ENCODE measurements at regions not wholly inside any gene's neighbourhood (a gene's known extent, or its start where the extent isn't known, plus 50 kb on each side); places are given as distances from the start of the nearest gene placed in this dataset.

DNA sequence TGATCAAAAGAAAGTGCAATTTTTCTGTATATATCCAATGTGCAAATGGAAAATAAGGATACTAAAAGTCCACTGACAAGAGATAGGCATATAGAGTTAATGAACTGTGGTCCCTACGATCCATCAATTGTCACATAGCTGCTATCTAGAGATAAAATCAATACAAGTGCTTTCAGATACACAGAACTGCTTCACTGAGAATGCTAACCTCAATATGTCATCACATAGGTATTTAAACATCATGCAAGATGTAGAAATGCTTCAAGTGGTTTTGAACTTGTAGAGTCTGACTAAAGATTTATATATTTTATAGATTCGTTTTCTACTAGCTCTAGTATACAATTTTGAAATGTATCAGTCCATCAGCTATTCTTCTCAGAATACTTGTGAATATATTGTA lies 1604.7 kb downstream of the PLA2G4A start:
- Histone ChIP-seq H3K9ac (ENCODE audit: low read length) (no peak overlapping the region), H3K79me2 (ENCODE audit: control insufficient read depth, insufficient read depth, low read length) (no peaks in the 10 kb centered on the region), H3K4ac (ENCODE audit: low read depth, low read length) (no peak overlapping the region), H3K4me2 (ENCODE audit: low read length) (no peak overlapping the region), H3K4me3 (ENCODE audit: low read length) (no peak overlapping the region), H2AK5ac (ENCODE audit: low read length) (no peak overlapping the region), H2BK120ac (ENCODE audit: low read depth, low read length) (no peak overlapping the region), H3K36me3 (ENCODE audit: control insufficient read depth, insufficient read depth, low read length) (no peaks in the 10 kb centered on the region), H3K23ac (ENCODE audit: low read length) (no peak overlapping the region), H3K27ac (ENCODE audit: low read depth, low read length) (no peak overlapping the region), H2BK5ac (ENCODE audit: low read length) (no peak overlapping the region), H3K79me1 (ENCODE audit: low read length) (no peaks in the 10 kb centered on the region), H3K4me1 (ENCODE audit: control insufficient read depth, low read depth, low read length) (no peaks in the 10 kb centered on the region), H3K18ac (ENCODE audit: low read length) (no peak overlapping the region), H4K8ac (ENCODE audit: low read depth, low read length) (no peak overlapping the region), H4K5ac (ENCODE audit: low read length) (no peak overlapping the region), H3K27me3 (ENCODE audit: insufficient read depth, low read length, poor library complexity) (no peaks in the 10 kb centered on the region), H3K56ac (ENCODE audit: low read length) (no peak overlapping the region), H2BK15ac (replicated peaks; ENCODE audit: low read depth) (no peak overlapping the region)
- WGBS (ENCODE audit: extremely low coverage, insufficient coverage, low lambda C conversion rate) = no CpG with 5 or more reads among the region's 2 CpGs
- DNase-seq = peak; percentile 70

- Histone ChIP-seq H3K27ac (ENCODE audit: low read depth, low read length) (no peak overlapping the region), H3K27me3 (ENCODE audit: insufficient read depth, low read length, poor library complexity) (no peaks in the 10 kb centered on the region), H4K8ac (ENCODE audit: low read depth, low read length) (no peak overlapping the region), H3K9ac (ENCODE audit: low read length) (no peak overlapping the region), H3K4me2 (ENCODE audit: low read length) (no peak overlapping the region), H3K36me3 (ENCODE audit: control insufficient read depth, insufficient read depth, low read length) (no peaks in the 10 kb centered on the region), H2BK5ac (ENCODE audit: low read length) (no peak overlapping the region), H4K5ac (ENCODE audit: low read length) (no peak overlapping the region), H3K4me3 (ENCODE audit: low read length) (no peak overlapping the region), H3K79me1 (ENCODE audit: low read length) (no peaks in the 10 kb centered on the region), H3K56ac (ENCODE audit: low read length) (no peak overlapping the region), H3K79me2 (ENCODE audit: control insufficient read depth, insufficient read depth, low read length) (no peaks in the 10 kb centered on the region), H3K23ac (ENCODE audit: low read length) (no peak overlapping the region), H3K18ac (ENCODE audit: low read length) (no peak overlapping the region), H3K4ac (ENCODE audit: low read depth, low read length) (no peak overlapping the region), H2BK120ac (ENCODE audit: low read depth, low read length) (no peak overlapping the region), H3K4me1 (ENCODE audit: control insufficient read depth, low read depth, low read length) (no peaks in the 10 kb centered on the region), H2BK15ac (replicated peaks; ENCODE audit: low read depth) (no peak overlapping the region), H2AK5ac (ENCODE audit: low read length) (no peak overlapping the region)
- DNase-seq = no peak
- no CpG with 5 or more reads among the region's 3 CpGs for WGBS (ENCODE audit: extremely low coverage, insufficient coverage, low lambda C conversion rate)
These were observed 1615.8 kb downstream of the PLA2G4A start for GRCh38 chr1:188444526-188444925.

DNA sequence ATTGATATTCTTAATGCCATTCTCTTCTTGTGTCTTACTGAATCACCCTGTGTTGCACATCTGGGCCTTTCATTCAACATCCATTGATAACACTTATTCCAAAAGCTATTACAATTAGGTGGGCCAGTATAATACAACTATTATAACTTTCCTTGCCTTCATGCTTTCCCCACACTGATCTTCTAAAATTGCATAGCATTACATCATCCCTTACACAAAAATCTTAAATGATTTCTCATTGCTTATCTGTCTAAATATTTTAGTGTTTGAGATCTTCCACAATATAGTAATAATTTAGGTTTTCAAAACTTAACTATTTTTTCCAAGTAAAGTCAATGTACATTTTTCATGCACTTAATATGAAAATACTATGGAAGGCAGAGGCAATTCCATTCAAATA lies 1634.1 kb downstream of the PLA2G4A start:
- Histone ChIP-seq H3K4ac (ENCODE audit: low read depth, low read length) (no peak overlapping the region), H3K36me3 (ENCODE audit: control insufficient read depth, insufficient read depth, low read length) (no peaks in the 10 kb centered on the region), H3K23ac (ENCODE audit: low read length) (no peak overlapping the region), H4K8ac (ENCODE audit: low read depth, low read length) (no peak overlapping the region), H3K27me3 (ENCODE audit: insufficient read depth, low read length, poor library complexity) (no peaks in the 10 kb centered on the region), H3K4me1 (ENCODE audit: control insufficient read depth, low read depth, low read length) (no peaks in the 10 kb centered on the region), H3K56ac (ENCODE audit: low read length) (no peak overlapping the region), H2BK120ac (ENCODE audit: low read depth, low read length) (no peak overlapping the region), H2BK5ac (ENCODE audit: low read length) (no peak overlapping the region), H3K79me2 (ENCODE audit: control insufficient read depth, insufficient read depth, low read length) (no peaks in the 10 kb centered on the region), H3K4me3 (ENCODE audit: low read length) (no peak overlapping the region), H2AK5ac (ENCODE audit: low read length) (no peak overlapping the region), H3K27ac (ENCODE audit: low read depth, low read length) (no peak overlapping the region), H3K18ac (ENCODE audit: low read length) (no peak overlapping the region), H3K9ac (ENCODE audit: low read length) (no peak overlapping the region), H3K4me2 (ENCODE audit: low read length) (no peak overlapping the region), H4K5ac (ENCODE audit: low read length) (no peak overlapping the region), H3K79me1 (ENCODE audit: low read length) (no peaks in the 10 kb centered on the region), H2BK15ac (replicated peaks; ENCODE audit: low read depth) (no peak overlapping the region)
- no peak for DNase-seq

- H3K27me3 ChIP-seq (ENCODE audit: insufficient read depth, low read length, poor library complexity) = no peaks in the 10 kb centered on the region
These were observed 1635.2 kb downstream of the PLA2G4A start for GRCh38 chr1:188463919-188464318.

DNA sequence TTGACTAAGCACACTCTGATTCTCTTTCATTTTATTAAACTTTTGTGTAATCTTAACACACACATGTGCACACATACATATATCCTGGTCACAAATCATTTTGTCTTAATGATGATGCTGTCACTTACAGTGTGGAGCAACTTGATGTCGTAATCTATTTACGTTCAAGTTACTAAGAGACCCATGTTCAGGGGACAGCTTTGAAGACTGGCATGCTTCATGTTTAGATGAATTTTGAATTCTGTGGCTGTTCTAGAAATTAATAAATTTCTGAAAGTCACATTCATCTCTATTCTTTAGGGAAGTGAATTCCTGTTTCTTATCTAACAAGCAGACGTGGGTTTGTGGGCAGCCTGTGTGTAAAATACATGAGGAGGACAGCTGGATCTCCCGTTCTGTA lies 1637.8 kb downstream of the PLA2G4A start:
- no peak overlapping the region for H3K4ac ChIP-seq (ENCODE audit: low read depth, low read length)

More at GRCh38 chr1:188463919-188464318, 1635.2 kb downstream of the PLA2G4A start:
- no peak overlapping the region for H4K5ac ChIP-seq (ENCODE audit: low read length)
- H2BK15ac ChIP-seq (replicated peaks; ENCODE audit: low read depth) = no peak overlapping the region
- no peaks in the 10 kb centered on the region for H3K4me1 ChIP-seq (ENCODE audit: control insufficient read depth, low read depth, low read length)
- no peak overlapping the region for H3K23ac ChIP-seq (ENCODE audit: low read length)
- no peaks in the 10 kb centered on the region for H3K36me3 ChIP-seq (ENCODE audit: control insufficient read depth, insufficient read depth, low read length)
- no peak overlapping the region for H2AK5ac ChIP-seq (ENCODE audit: low read length)
- no peak overlapping the region for H3K4me3 ChIP-seq (ENCODE audit: low read length)
- no peak overlapping the region for H2BK5ac ChIP-seq (ENCODE audit: low read length)
- no peak overlapping the region for H3K18ac ChIP-seq (ENCODE audit: low read length)
- H4K8ac ChIP-seq (ENCODE audit: low read depth, low read length) = no peak overlapping the region
- no peak overlapping the region for H2BK120ac ChIP-seq (ENCODE audit: low read depth, low read length)
- no peaks in the 10 kb centered on the region for H3K79me1 ChIP-seq (ENCODE audit: low read length)
- DNase-seq = no peak
- no peak overlapping the region for H3K4ac ChIP-seq (ENCODE audit: low read depth, low read length)
- no CpG with 5 or more reads among the region's 2 CpGs for WGBS (ENCODE audit: extremely low coverage, insufficient coverage, low lambda C conversion rate)
- H3K56ac ChIP-seq (ENCODE audit: low read length) = no peak overlapping the region
- no peaks in the 10 kb centered on the region for H3K79me2 ChIP-seq (ENCODE audit: control insufficient read depth, insufficient read depth, low read length)
- no peak overlapping the region for H3K9ac ChIP-seq (ENCODE audit: low read length)
- no peak overlapping the region for H3K27ac ChIP-seq (ENCODE audit: low read depth, low read length)
- no peak overlapping the region for H3K4me2 ChIP-seq (ENCODE audit: low read length)

DNA sequence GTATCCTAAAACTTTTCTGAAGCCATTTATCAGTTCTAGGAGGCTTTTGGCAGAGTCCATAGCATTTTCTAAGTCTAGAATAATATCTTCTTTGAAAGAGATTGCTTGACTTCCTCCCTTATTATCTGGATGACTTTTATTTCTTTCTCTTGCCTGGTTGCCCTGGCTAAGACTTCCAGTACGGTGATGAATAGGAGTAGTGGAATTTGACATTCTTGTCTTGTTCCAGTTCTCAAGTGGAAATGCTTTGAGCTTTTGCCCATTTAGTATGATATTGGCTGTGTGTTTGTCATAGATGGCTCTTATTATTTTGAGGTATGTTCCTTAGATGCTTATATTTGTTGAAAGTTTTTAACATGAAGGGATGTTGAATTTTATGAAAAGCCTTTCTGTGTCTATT lies 1647.9 kb downstream of the PLA2G4A start:
- Histone ChIP-seq H3K4me2 (ENCODE audit: low read length) (no peak overlapping the region), H3K79me1 (ENCODE audit: low read length) (no peaks in the 10 kb centered on the region), H3K9ac (ENCODE audit: low read length) (no peak overlapping the region), H3K18ac (ENCODE audit: low read length) (no peak overlapping the region), H3K36me3 (ENCODE audit: control insufficient read depth, insufficient read depth, low read length) (no peaks in the 10 kb centered on the region), H3K4ac (ENCODE audit: low read depth, low read length) (no peak overlapping the region), H3K27ac (ENCODE audit: low read depth, low read length) (no peak overlapping the region), H3K4me1 (ENCODE audit: control insufficient read depth, low read depth, low read length) (no peaks in the 10 kb centered on the region), H2BK15ac (replicated peaks; ENCODE audit: low read depth) (no peak overlapping the region), H3K4me3 (ENCODE audit: low read length) (no peak overlapping the region), H3K79me2 (ENCODE audit: control insufficient read depth, insufficient read depth, low read length) (no peaks in the 10 kb centered on the region), H3K27me3 (ENCODE audit: insufficient read depth, low read length, poor library complexity) (no peaks in the 10 kb centered on the region), H2BK5ac (ENCODE audit: low read length) (no peak overlapping the region), H4K8ac (ENCODE audit: low read depth, low read length) (no peak overlapping the region), H2AK5ac (ENCODE audit: low read length) (no peak overlapping the region), H3K23ac (ENCODE audit: low read length) (no peak overlapping the region), H4K5ac (ENCODE audit: low read length) (no peak overlapping the region), H2BK120ac (ENCODE audit: low read depth, low read length) (no peak overlapping the region), H3K56ac (ENCODE audit: low read length) (no peak overlapping the region)
- no peak for DNase-seq
- WGBS (ENCODE audit: extremely low coverage, insufficient coverage, low lambda C conversion rate) = no CpG with 5 or more reads among the region's 1 CpG

More for the DNA sequence above, 1637.8 kb downstream of the PLA2G4A start:
- H3K27me3 ChIP-seq (ENCODE audit: insufficient read depth, low read length, poor library complexity) = no peaks in the 10 kb centered on the region
- H2BK120ac ChIP-seq (ENCODE audit: low read depth, low read length) = no peak overlapping the region
- no peak overlapping the region for H3K9ac ChIP-seq (ENCODE audit: low read length)
- H2BK5ac ChIP-seq (ENCODE audit: low read length) = no peak overlapping the region
- H3K4me1 ChIP-seq (ENCODE audit: control insufficient read depth, low read depth, low read length) = no peaks in the 10 kb centered on the region
- no peaks in the 10 kb centered on the region for H3K79me1 ChIP-seq (ENCODE audit: low read length)
- no peak overlapping the region for H3K56ac ChIP-seq (ENCODE audit: low read length)
- H3K23ac ChIP-seq (ENCODE audit: low read length) = no peak overlapping the region
- no peak overlapping the region for H3K18ac ChIP-seq (ENCODE audit: low read length)
- no peaks in the 10 kb centered on the region for H3K36me3 ChIP-seq (ENCODE audit: control insufficient read depth, insufficient read depth, low read length)
- no peak overlapping the region for H2AK5ac ChIP-seq (ENCODE audit: low read length)
- no peak overlapping the region for H3K4me3 ChIP-seq (ENCODE audit: low read length)
- H4K5ac ChIP-seq (ENCODE audit: low read length) = no peak overlapping the region
- DNase-seq = no peak
- WGBS (ENCODE audit: extremely low coverage, insufficient coverage, low lambda C conversion rate) = no CpG with 5 or more reads among the region's 4 CpGs
- no peak overlapping the region for H4K8ac ChIP-seq (ENCODE audit: low read depth, low read length)
- no peak overlapping the region for H3K4me2 ChIP-seq (ENCODE audit: low read length)
- no peak overlapping the region for H2BK15ac ChIP-seq (replicated peaks; ENCODE audit: low read depth)
- H3K27ac ChIP-seq (ENCODE audit: low read depth, low read length) = no peak overlapping the region
- H3K79me2 ChIP-seq (ENCODE audit: control insufficient read depth, insufficient read depth, low read length) = no peaks in the 10 kb centered on the region
